ENCODE measurements at regions not wholly inside any gene's neighbourhood (a gene's known extent, or its start where the extent isn't known, plus 50 kb on each side); places are given as distances from the start of the nearest gene placed in this dataset.
"Not testable (repeated sequence)": the region's sequence is repeated elsewhere in the genome, so short reads cannot be mapped to it uniquely, and the experiment has no call there.

- TF ChIP-seq EZH2phosphoT487 (IDR thresholded peaks at IDR 0.05; ENCODE audit: low read depth); CTCF (IDR thresholded peaks at IDR 0.05; ENCODE audit: low read depth, low read length): not testable (repeated sequence)
These were observed 592.3 kb upstream of the C16orf82 start for GRCh38 chr16:26474405-26474804.

Measured in OCI-LY3 (cell line).